HG03159 (cell line): ENCODE measurements at regions not wholly inside any gene's neighbourhood (a gene's known extent, or its start where the extent isn't known, plus 50 kb on each side); places are given as distances from the start of the nearest gene placed in this dataset.

Source experiments
- ATAC-seq: cut with Tn5 transposase; IDR thresholded peaks from one replicate; pipeline ENCODE4 v1.9.1; 2021; ENCODE audit warnings: mild to moderate bottlenecking, moderate library complexity; ENCODE audit not compliant: unreplicated experiment

- ATAC-seq: no peak
These were observed 136.5 kb upstream of the CCND2 start for GRCh38 chr12:4137015-4137414.

GRCh38 chr12:4135919-4136605, 137.5 kb upstream of the CCND2 start:
- peak; percentile 61 for ATAC-seq

- no peak for ATAC-seq
These were observed 138.9 kb upstream of the CCND2 start for GRCh38 chr12:4134448-4135263.

GRCh38 chr12:4133636-4134447, 139.7 kb upstream of the CCND2 start:
- no peak for ATAC-seq

- no peak for ATAC-seq
These were observed 140.5 kb upstream of the CCND2 start for GRCh38 chr12:4133029-4133428.

- no peak for ATAC-seq
These were observed 152.0 kb upstream of the CCND2 start for GRCh38 chr12:4121506-4122020.

- ATAC-seq: no peak
These were observed 153.1 kb upstream of the CCND2 start for GRCh38 chr12:4120316-4120917.

- peak; percentile 78 for ATAC-seq
These were observed 154.3 kb upstream of the CCND2 start for GRCh38 chr12:4119157-4119761.

- peak; percentile 6 for ATAC-seq
These were observed 154.9 kb upstream of the CCND2 start for GRCh38 chr12:4118601-4119156.

- ATAC-seq: peak; percentile 38
These were observed 155.5 kb upstream of the CCND2 start for GRCh38 chr12:4118017-4118510.

GRCh38 chr12:4117386-4118016, 156.1 kb upstream of the CCND2 start:
- no peak for ATAC-seq

- ATAC-seq: no peak
These were observed 157.1 kb upstream of the CCND2 start for GRCh38 chr12:4116251-4117111.

GRCh38 chr12:4115570-4115969, 158.0 kb upstream of the CCND2 start:
- ATAC-seq: no peak

- no peak for ATAC-seq
These were observed 158.6 kb upstream of the CCND2 start for GRCh38 chr12:4114986-4115385.

GRCh38 chr12:4112734-4113325, 160.7 kb upstream of the CCND2 start:
- no peak for ATAC-seq

GRCh38 chr12:4112290-4112689, 161.3 kb upstream of the CCND2 start:
- ATAC-seq: no peak

GRCh38 chr12:4111010-4111409, 162.6 kb upstream of the CCND2 start:
- no peak for ATAC-seq

- ATAC-seq: no peak
These were observed 163.7 kb upstream of the CCND2 start for GRCh38 chr12:4109826-4110225.
